ENCODE measurements at regions not wholly inside any gene's neighbourhood (a gene's known extent, or its start where the extent isn't known, plus 50 kb on each side); places are given as distances from the start of the nearest gene placed in this dataset.
"Not testable (repeated sequence)": the region's sequence is repeated elsewhere in the genome, so short reads cannot be mapped to it uniquely, and the experiment has no call there.

DNA sequence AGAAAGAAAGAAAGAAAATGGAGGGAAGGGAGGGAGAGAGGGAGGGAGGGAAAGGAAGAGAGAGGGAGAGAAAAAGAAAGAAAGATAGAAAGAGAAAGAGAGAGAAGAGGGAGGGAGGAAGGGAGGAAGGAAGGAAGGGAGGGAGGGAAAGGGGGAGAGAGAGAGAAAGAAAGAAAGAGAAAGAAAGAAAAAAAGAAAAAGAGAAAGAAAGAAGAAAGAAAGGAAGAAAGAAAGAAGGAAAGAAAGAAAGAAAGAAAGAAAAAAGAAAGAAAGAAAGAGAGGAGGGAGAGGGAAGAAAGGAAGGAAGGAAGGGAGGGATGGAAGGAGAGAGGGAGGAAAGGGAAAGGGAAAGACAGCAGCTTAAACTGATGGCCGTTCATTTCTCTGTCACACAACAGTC is 457.5 kb downstream of the PDZRN4 start:
- Histone ChIP-seq H3K27me3 (ENCODE audit: control insufficient read depth, insufficient read depth, low read length) (no peaks in the 10 kb centered on the region), H3K4me3 (ENCODE audit: low read depth, low read length) (no peak overlapping the region), H3K36me3 (ENCODE audit: control insufficient read depth, insufficient read depth, low read length) (no peaks in the 10 kb centered on the region)
- DNase-seq (ENCODE audit: low read depth): no peak
- TF ChIP-seq, protein P1, sequence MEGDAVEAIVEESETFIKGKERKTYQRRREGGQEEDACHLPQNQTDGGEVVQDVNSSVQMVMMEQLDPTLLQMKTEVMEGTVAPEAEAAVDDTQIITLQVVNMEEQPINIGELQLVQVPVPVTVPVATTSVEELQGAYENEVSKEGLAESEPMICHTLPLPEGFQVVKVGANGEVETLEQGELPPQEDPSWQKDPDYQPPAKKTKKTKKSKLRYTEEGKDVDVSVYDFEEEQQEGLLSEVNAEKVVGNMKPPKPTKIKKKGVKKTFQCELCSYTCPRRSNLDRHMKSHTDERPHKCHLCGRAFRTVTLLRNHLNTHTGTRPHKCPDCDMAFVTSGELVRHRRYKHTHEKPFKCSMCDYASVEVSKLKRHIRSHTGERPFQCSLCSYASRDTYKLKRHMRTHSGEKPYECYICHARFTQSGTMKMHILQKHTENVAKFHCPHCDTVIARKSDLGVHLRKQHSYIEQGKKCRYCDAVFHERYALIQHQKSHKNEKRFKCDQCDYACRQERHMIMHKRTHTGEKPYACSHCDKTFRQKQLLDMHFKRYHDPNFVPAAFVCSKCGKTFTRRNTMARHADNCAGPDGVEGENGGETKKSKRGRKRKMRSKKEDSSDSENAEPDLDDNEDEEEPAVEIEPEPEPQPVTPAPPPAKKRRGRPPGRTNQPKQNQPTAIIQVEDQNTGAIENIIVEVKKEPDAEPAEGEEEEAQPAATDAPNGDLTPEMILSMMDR (IDR thresholded peaks at IDR 0.05; ENCODE audit: insufficient read depth, low read length, poor library complexity, severe bottlenecking): no peak

DNA sequence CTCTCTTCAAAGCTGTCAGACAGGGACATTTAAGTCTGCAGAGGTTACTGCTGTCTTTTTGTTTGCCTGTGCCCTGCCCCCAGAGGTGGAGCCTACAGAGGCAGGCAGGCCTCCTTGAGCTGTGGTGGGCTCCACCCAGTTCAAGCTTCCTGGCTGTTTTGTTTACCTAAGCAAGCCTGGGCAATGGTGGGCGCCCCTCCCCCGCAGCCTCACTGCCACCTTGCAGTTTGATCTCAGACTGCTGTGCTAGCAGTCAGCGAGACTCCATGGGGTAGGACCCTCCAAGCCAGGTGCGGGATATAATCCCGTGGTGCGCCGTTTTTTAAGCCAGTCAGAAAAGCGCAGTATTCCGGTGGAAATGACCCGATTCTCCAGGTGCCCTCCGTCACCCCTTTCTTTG is 454.7 kb downstream of the PDZRN4 start:
- H3K4me3 ChIP-seq (ENCODE audit: low read depth, low read length); H3K27me3 ChIP-seq (ENCODE audit: control insufficient read depth, insufficient read depth, low read length); H3K36me3 ChIP-seq (ENCODE audit: control insufficient read depth, insufficient read depth, low read length); DNase-seq (ENCODE audit: low read depth): not testable (repeated sequence)

DNA sequence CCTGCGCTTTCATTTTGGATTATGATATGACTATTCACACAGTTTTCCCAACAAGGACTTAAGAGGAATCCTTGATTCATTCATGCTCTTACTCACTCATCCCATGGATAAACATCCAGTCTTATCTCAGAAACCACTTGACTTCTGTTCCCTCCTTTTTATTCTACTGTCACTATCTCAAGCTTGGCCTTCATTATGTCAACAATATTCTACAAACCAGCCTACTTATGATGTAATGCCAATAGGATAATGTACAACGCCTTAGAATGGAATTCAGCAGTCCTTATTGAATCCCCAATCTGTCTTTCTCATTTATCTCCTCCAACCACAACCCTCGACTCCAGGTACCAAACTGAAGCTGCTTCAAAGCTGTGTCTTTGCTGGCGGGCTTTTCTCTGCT is 448.5 kb downstream of the PDZRN4 start:
- Histone ChIP-seq H3K36me3 (ENCODE audit: control insufficient read depth, insufficient read depth, low read length) (no peaks in the 10 kb centered on the region), H3K4me3 (ENCODE audit: low read depth, low read length) (no peak overlapping the region), H3K27me3 (ENCODE audit: control insufficient read depth, insufficient read depth, low read length) (no peaks in the 10 kb centered on the region)
- TF ChIP-seq, protein P1 (IDR thresholded peaks at IDR 0.05; ENCODE audit: insufficient read depth, low read length, poor library complexity, severe bottlenecking): no peak
- no peak for DNase-seq (ENCODE audit: low read depth)

DNA sequence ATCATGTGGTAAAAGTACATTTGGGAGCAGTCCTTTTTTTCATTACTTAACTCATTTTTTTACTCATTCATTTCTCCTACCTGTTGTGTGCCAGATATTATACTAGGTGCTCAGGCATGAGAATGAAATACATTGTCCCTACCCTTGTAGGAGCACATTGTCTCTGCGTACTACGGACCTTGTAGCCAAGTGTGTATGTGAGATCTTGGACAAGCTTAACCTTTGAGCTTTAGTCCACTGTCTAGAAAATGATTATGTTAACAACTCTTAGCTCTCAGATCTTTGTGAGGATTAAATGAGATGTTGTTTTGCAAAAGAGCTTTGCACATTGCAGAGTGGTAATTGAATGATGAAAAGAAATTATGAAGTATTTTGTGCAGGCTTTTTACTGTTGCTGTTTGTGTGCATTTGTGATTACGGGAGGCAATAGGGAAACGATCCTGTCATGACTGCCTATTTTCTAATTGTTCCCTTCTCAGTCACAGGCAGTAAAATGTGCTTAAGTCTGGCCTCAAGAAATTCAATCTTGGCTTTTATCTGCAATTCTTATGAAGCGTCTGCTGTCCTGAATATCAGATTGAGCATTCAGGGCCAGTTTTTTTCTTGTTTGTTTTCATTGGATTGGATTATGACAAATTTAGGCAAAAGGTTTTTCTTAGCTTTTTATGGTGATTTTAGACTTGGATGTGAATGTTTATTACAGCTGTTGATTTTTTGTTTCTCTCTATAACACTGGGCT is 447.7 kb downstream of the PDZRN4 start:
- TF ChIP-seq, protein P1 (IDR thresholded peaks at IDR 0.05; ENCODE audit: insufficient read depth, low read length, poor library complexity, severe bottlenecking): no peak
- H3K36me3 ChIP-seq (ENCODE audit: control insufficient read depth, insufficient read depth, low read length): no peaks in the 10 kb centered on the region
- DNase-seq (ENCODE audit: low read depth): no peak
- H3K27me3 ChIP-seq (ENCODE audit: control insufficient read depth, insufficient read depth, low read length): no peaks in the 10 kb centered on the region
- H3K4me3 ChIP-seq (ENCODE audit: low read depth, low read length): no peak overlapping the region

DNA sequence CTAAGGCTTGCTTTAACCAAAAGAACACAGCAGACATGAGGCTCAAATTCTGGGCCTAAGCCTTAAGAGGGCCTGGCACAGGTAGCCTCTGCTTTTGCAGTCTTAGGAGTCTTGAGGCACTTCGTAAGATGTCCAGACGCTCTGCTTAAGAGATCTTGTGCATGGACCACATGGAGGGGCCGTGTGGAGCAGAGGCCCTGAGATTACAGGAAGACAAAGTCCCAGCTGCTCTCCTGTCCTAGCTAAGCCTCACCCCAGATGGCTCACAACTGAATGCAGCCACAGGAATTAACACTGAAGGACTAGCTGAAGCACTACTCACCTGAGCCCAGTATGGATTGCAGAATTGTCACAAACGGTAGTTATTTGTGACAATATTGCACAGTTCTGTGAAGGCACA is 446.0 kb downstream of the PDZRN4 start:
- Histone ChIP-seq H3K4me3 (ENCODE audit: low read depth, low read length) (no peak overlapping the region), H3K36me3 (ENCODE audit: control insufficient read depth, insufficient read depth, low read length) (no peaks in the 10 kb centered on the region), H3K27me3 (ENCODE audit: control insufficient read depth, insufficient read depth, low read length) (no peaks in the 10 kb centered on the region)
- no peak for DNase-seq (ENCODE audit: low read depth)
- TF ChIP-seq, protein P1 (IDR thresholded peaks at IDR 0.05; ENCODE audit: insufficient read depth, low read length, poor library complexity, severe bottlenecking): no peak

DNA sequence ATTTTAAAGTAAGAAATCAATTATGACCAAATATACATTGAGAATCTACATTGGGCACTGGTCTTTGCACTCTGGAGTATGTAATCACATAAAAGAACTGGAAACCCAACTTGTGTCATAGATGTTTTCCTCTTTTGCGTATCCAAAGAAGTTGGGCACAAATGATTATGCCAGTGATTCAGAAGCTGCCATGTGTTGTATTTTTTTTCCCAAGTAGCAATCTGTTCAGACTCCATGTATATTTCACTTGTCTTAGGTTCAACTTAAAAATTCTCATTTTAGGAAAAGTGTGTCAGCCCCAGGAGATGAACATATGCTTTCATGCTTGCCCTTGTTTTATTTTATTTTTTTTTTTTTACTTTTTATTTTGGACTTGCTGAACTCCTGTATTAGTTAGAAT is 441.5 kb downstream of the PDZRN4 start:
- Histone ChIP-seq H3K4me3 (ENCODE audit: low read depth, low read length) (no peak overlapping the region), H3K36me3 (ENCODE audit: control insufficient read depth, insufficient read depth, low read length) (no peaks in the 10 kb centered on the region), H3K27me3 (ENCODE audit: control insufficient read depth, insufficient read depth, low read length) (no peaks in the 10 kb centered on the region)
- TF ChIP-seq, protein P1 (IDR thresholded peaks at IDR 0.05; ENCODE audit: insufficient read depth, low read length, poor library complexity, severe bottlenecking): no peak
- no peak for DNase-seq (ENCODE audit: low read depth)
